SU-DHL-6 (cell line): ENCODE measurements at regions not wholly inside any gene's neighbourhood (a gene's known extent, or its start where the extent isn't known, plus 50 kb on each side); places are given as distances from the start of the nearest gene placed in this dataset.

Experiments
- CTCF ChIP-seq: fragments of 200-600 bp; sonication (generic); IDR thresholded peaks from one replicate; pipeline ENCODE4 v1.5.1; 2017; ENCODE audit warnings: antibody characterized with exemption, mild to moderate bottlenecking, low read length, moderate library complexity; ENCODE audit not compliant: insufficient read depth, poor library complexity, severe bottlenecking
- EZH2phosphoT487 ChIP-seq: fragments of 200-600 bp; sonication (generic), shearing (Covaris generic); conservative IDR thresholded peaks from 2 replicates; pipeline ENCODE4 v1.6.1; 2018; ENCODE audit warnings: mild to moderate bottlenecking, antibody characterized with exemption, low read length, moderate library complexity, mixed read lengths

GRCh38 chr1:82464362-82465001 lies 663.7 kb downstream of the ADGRL2 start:
- TF ChIP-seq CTCF (no peak), EZH2phosphoT487 (no peak)
